Left forelimb (tissue), 1 donor: ENCODE measurements at regions not wholly inside any gene's neighbourhood (a gene's known extent, or its start where the extent isn't known, plus 50 kb on each side); places are given as distances from the start of the nearest gene placed in this dataset.

Experiments
- DNase-seq: peaks from one replicate; pipeline ENCODE4 v3.0.0-alpha.2; 2018; ENCODE audit warnings: low spot score

- no peak for DNase-seq
These were observed 986.3 kb downstream of the STIM2 start for GRCh38 chr4:27846951-27847350.

GRCh38 chr4:27861381-27861787 lies 1000.7 kb downstream of the STIM2 start:
- no peak for DNase-seq

GRCh38 chr4:27861802-27862201 lies 1001.2 kb downstream of the STIM2 start:
- DNase-seq, result no peak

- no peak for DNase-seq
These were observed 1013.0 kb downstream of the STIM2 start for GRCh38 chr4:27873596-27873995.

GRCh38 chr4:27881705-27882104 lies 1021.1 kb downstream of the STIM2 start:
- DNase-seq, result no peak

GRCh38 chr4:27886120-27886519 lies 1025.5 kb downstream of the STIM2 start:
- DNase-seq, result no peak

GRCh38 chr4:27887646-27888045 lies 1027.0 kb downstream of the STIM2 start:
- DNase-seq, result no peak

GRCh38 chr4:27888505-27888904 lies 1027.9 kb downstream of the STIM2 start:
- DNase-seq, result no peak

GRCh38 chr4:27894951-27895350 lies 1034.3 kb downstream of the STIM2 start:
- DNase-seq, result no peak

- DNase-seq, result no peak
These were observed 1047.7 kb downstream of the STIM2 start for GRCh38 chr4:27908356-27908755.

GRCh38 chr4:27910227-27910626 lies 1049.6 kb downstream of the STIM2 start:
- no peak for DNase-seq

- no peak for DNase-seq
These were observed 1050.4 kb downstream of the STIM2 start for GRCh38 chr4:27911047-27911446.

GRCh38 chr4:27913738-27914137 lies 1053.1 kb downstream of the STIM2 start:
- no peak for DNase-seq

GRCh38 chr4:27915822-27916221 lies 1055.2 kb downstream of the STIM2 start:
- no peak for DNase-seq

- DNase-seq, result no peak
These were observed 1056.0 kb downstream of the STIM2 start for GRCh38 chr4:27916452-27917184.

GRCh38 chr4:27917381-27917780 lies 1056.7 kb downstream of the STIM2 start:
- DNase-seq, result no peak

- no peak for DNase-seq
These were observed 1060.6 kb downstream of the STIM2 start for GRCh38 chr4:27921231-27921630.

- DNase-seq, result no peak
These were observed 1068.3 kb downstream of the STIM2 start for GRCh38 chr4:27928761-27929540.

GRCh38 chr4:27930291-27930690 lies 1069.7 kb downstream of the STIM2 start:
- DNase-seq, result no peak

- DNase-seq, result no peak
These were observed 1070.3 kb downstream of the STIM2 start for GRCh38 chr4:27930976-27931375.

GRCh38 chr4:27931584-27931983 lies 1070.9 kb downstream of the STIM2 start:
- DNase-seq, result no peak

- no peak for DNase-seq
These were observed 1074.2 kb downstream of the STIM2 start for GRCh38 chr4:27934871-27935270.

GRCh38 chr4:27946799-27947198 lies 1086.2 kb downstream of the STIM2 start:
- no peak for DNase-seq

GRCh38 chr4:27947302-27947701 lies 1086.7 kb downstream of the STIM2 start:
- DNase-seq, result no peak
